K562 (cell line): ENCODE measurements at regions not wholly inside any gene's neighbourhood (a gene's known extent, or its start where the extent isn't known, plus 50 kb on each side); places are given as distances from the start of the nearest gene placed in this dataset.

Experiments used
- ATAC-seq: fragments of 200-7000 bp; cut with Tn5 transposase; 3 replicates; pipeline ENCODE4 v1.9.1; 2020; ENCODE audit warnings: moderate library complexity
- BruUV-seq: library from RNA; stranded (reverse); fragments of 400-500 nt; replicated peaks from 2 replicates; lab custom pipeline; 2021; lab: Mats Ljungman, UMichigan
- CTCF ChIA-PET: fragments of 300-600 bp; formaldehyde crosslinking; extraction: SDS; loops from one replicate; lab custom pipeline; 2021; ENCODE audit warnings: low intra/inter-chr PET ratio; lab: Yijun Ruan, JAX
- POLR2A ChIA-PET: fragments of 300-600, 350-650 bp; sonication (Branson Sonifier 250); formaldehyde crosslinking; extraction: SDS; loops from one replicate; lab custom pipeline; 2021; ENCODE audit warnings: antibody characterized with exemption, inconsistent platforms; lab: Yijun Ruan, JAX
- DNase-seq, 4 experiments: peaks; one replicate each; pipeline versions ENCODE4 v3.0.0 to v3.0.0-alpha.2; 2011 to 2018; ENCODE audit warnings: low spot score in 3 of 4, mixed read lengths in 3 of 4; ENCODE audit errors: extremely low read depth in 1 of 4
- FAIRE-seq: peaks from 2 replicates; lab custom pipeline; 2011; peaks lifted over from hg19 to GRCh38; lab: Jason Lieb, UNC
- H2AFZ ChIP-seq: 2 replicates; pipeline ENCODE4 v1.6.0; 2011; ENCODE audit warnings: low read depth, low read length, control low read depth, inconsistent platforms
- H3K27ac ChIP-seq: fragments of 200-600 bp; 3 replicates; pipeline ENCODE4 v1.8.0; 2011; ENCODE audit warnings: low read depth, mild to moderate bottlenecking, control low read depth, inconsistent platforms, low read length, moderate library complexity, mixed read lengths; ENCODE audit errors: extremely low read depth
- H3K27me3 ChIP-seq, 2 experiments: fragments of 300-600 bp in 1 of 2; 2 replicates in 1 of 2; 3 replicates in 1 of 2; pipeline versions ENCODE4 v1.6.0 to v1.8.0; 2011; ENCODE audit warnings: inconsistent platforms in 2 of 2, low read length in 2 of 2, mild to moderate bottlenecking in 1 of 2, mixed read lengths in 1 of 2, moderate library complexity in 1 of 2; ENCODE audit not compliant: control insufficient read depth in 2 of 2, insufficient read depth in 2 of 2
- H3K36me3 ChIP-seq: fragments of 300-600 bp; 3 replicates; pipeline ENCODE4 v1.8.0; 2011; ENCODE audit warnings: mild to moderate bottlenecking, low read length, inconsistent platforms; ENCODE audit not compliant: control insufficient read depth, insufficient read depth
- H3K4me1 ChIP-seq, 2 experiments: fragments of 200-600 bp in 1 of 2; replicated peaks in 1 of 2; 2 replicates in 1 of 2; 3 replicates in 1 of 2; pipeline versions ENCODE4 v1.5.1 to v1.8.0; 2011; ENCODE audit warnings: inconsistent platforms in 2 of 2, low read length in 2 of 2, mild to moderate bottlenecking in 1 of 2, mixed read lengths in 1 of 2, moderate library complexity in 1 of 2; ENCODE audit not compliant: control insufficient read depth in 2 of 2, insufficient read depth in 2 of 2
- H3K4me2 ChIP-seq: 2 replicates; pipeline ENCODE4 v1.6.1; 2011; ENCODE audit warnings: low read length, control low read depth, inconsistent platforms, mixed read lengths; ENCODE audit not compliant: insufficient read depth
- H3K4me3 ChIP-seq: fragments of 200-600 bp; sonication (generic), shearing (Covaris generic); 2 replicates; pipeline ENCODE4 v1.5.1; 2016; ENCODE audit warnings: control low read depth, inconsistent platforms
- H3K79me2 ChIP-seq: fragments of 200-600 bp; 3 replicates; pipeline ENCODE4 v1.8.0; 2011; ENCODE audit warnings: low read length, inconsistent platforms; ENCODE audit not compliant: control insufficient read depth, insufficient read depth
- H3K9ac ChIP-seq, 2 experiments: 2 replicates each; pipeline versions ENCODE4 v1.6.0 to v1.6.1; 2011; ENCODE audit warnings: low read depth in 2 of 2, low read length in 2 of 2, control low read depth in 1 of 2, inconsistent platforms in 1 of 2, mild to moderate bottlenecking in 1 of 2, mixed read lengths in 1 of 2; ENCODE audit not compliant: insufficient read depth in 1 of 2
- H3K9me1 ChIP-seq: one replicate; pipeline ENCODE4 v1.6.0; 2011; ENCODE audit warnings: inconsistent platforms, mild to moderate bottlenecking, low read length, moderate library complexity; ENCODE audit not compliant: control insufficient read depth, insufficient read depth
- H3K9me3 ChIP-seq: replicated peaks from 2 replicates; pipeline ENCODE4 v1.5.1; 2011; ENCODE audit warnings: low read depth, low read length, inconsistent platforms; ENCODE audit not compliant: control insufficient read depth, insufficient read depth
- H4K20me1 ChIP-seq: replicated peaks from 2 replicates; pipeline ENCODE4 v1.6.1; 2011; ENCODE audit warnings: low read length, inconsistent platforms, mixed read lengths; ENCODE audit not compliant: control insufficient read depth, insufficient read depth
- AFF4 ChIP-seq: sonication (generic); formaldehyde crosslinking; IDR thresholded peaks from 2 replicates; pipeline ENCODE4 v1.8.0; 2023; ENCODE audit warnings: mild to moderate bottlenecking, missing genetic modification reagents
- CBFA2T3 ChIP-seq: fragments of 450-650 bp; IDR thresholded peaks from 2 replicates; pipeline ENCODE4 v1.6.1; 2017
- E2F5 ChIP-seq: sonication (generic); formaldehyde crosslinking; IDR thresholded peaks from 2 replicates; pipeline ENCODE4 v1.8.0; 2022; ENCODE audit warnings: mild to moderate bottlenecking, missing genetic modification reagents
- GTF2A2 ChIP-seq: IDR thresholded peaks from 2 replicates; pipeline ENCODE4 v1.6.1; 2016; ENCODE audit warnings: mild to moderate bottlenecking, missing genetic modification characterization, missing compliant biosample characterization
- MCM7 ChIP-seq, 2 experiments: fragments of 450-650 bp; IDR thresholded peaks; 2 replicates each; pipeline ENCODE4 v1.6.1; 2016 to 2018
- MITF ChIP-seq: IDR thresholded peaks from 2 replicates; pipeline ENCODE4 v1.6.1; 2014; ENCODE audit warnings: antibody characterized with exemption
- NEUROD1 ChIP-seq: fragments of 150-350 bp; IDR thresholded peaks from 2 replicates; pipeline ENCODE4 v1.6.1; 2014; ENCODE audit warnings: borderline replicate concordance, low read length, low read depth; ENCODE audit not compliant: partially characterized antibody
- SMARCA4 ChIP-seq: fragments of 450-650 bp; IDR thresholded peaks from 2 replicates; pipeline ENCODE4 v1.6.1; 2016
- SNIP1 ChIP-seq: fragments of 450-650 bp; IDR thresholded peaks from 2 replicates; pipeline ENCODE4 v1.7.1; 2017; ENCODE audit warnings: low read depth, mild to moderate bottlenecking
- ZNF707 ChIP-seq: fragments of 250-450 bp; sonication (Bioruptor Pico); conservative IDR thresholded peaks from 2 replicates; pipeline ENCODE4 v1.8.0; 2022; ENCODE audit warnings: inconsistent platforms, mild to moderate bottlenecking, moderate library complexity
- WGBS: fragments of 100-300 bp; shearing (Covaris generic); methylation state at CpG from one replicate; pipeline ENCODE4 v1.1.6; 2016; ENCODE audit warnings: low coverage, mixed read lengths; ENCODE audit not compliant: insufficient coverage; ENCODE audit errors: missing lambda C conversion rate; 5-methylcytosine and 5-hydroxymethylcytosine counted together
- in situ Hi-C: fragments of 300-500 bp; cut with MboI; formaldehyde crosslinking; loops from 4 replicates; pipeline ENCODE4 v1.15.0; 2018; ENCODE audit warnings: inconsistent platforms, mixed read lengths
- intact Hi-C: fragments of 100-400 bp; cut with micrococcal nuclease; formaldehyde crosslinking; loops from 2 replicates; pipeline ENCODE4 v1.14.2; 2022

- Histone ChIP-seq H3K4me3 (no peak overlapping the region), H3K9me3 (no peaks in the 10 kb centered on the region), H3K27me3 (no peaks in the 10 kb centered on the region), H3K4me1 (no peaks in the 10 kb centered on the region), H3K27ac (no peak overlapping the region), H3K36me3 (no peaks in the 10 kb centered on the region), H3K4me2 (no peak overlapping the region), H3K9ac (no peak overlapping the region), H3K9me1 (no peaks in the 10 kb centered on the region), H2AFZ (no peak overlapping the region), H4K20me1 (no peaks in the 10 kb centered on the region), H3K79me2 (no peaks in the 10 kb centered on the region)
- FAIRE-seq: no peak
- ChIA-PET CTCF (no interaction called here), POLR2A (no interaction called here)
- no peak for TF ChIP-seq AFF4 (CRISPR knock-in tag)
- TF ChIP-seq SMARCA4: no peak
- no peak for TF ChIP-seq MITF
- TF ChIP-seq MCM7 (IDR thresholded peaks at IDR 0.05): no peak
- no peak for TF ChIP-seq GTF2A2 (tag)
- TF ChIP-seq ZNF707 (CRISPR knock-in tag): no peak
- no peak for TF ChIP-seq E2F5
- TF ChIP-seq NEUROD1: no peak
- no peak for TF ChIP-seq SNIP1
- TF ChIP-seq CBFA2T3: no peak
- no peak for DNase-seq
- intact Hi-C loops: no loop called here
- in situ Hi-C loops: no loop called here
- no TSS peak for BruUV-seq
- no CpG with 5 or more reads among the region's 1 CpG for WGBS
- ATAC-seq: no peak
Observed at GRCh38 chrY:12555005-12555404, 146.0 kb upstream of the USP9Y start.
